H1 (cell line): ENCODE measurements at regions not wholly inside any gene's neighbourhood (a gene's known extent, or its start where the extent isn't known, plus 50 kb on each side); places are given as distances from the start of the nearest gene placed in this dataset.

Experiments used
- EGR1 ChIP-seq: IDR thresholded peaks from 2 replicates; pipeline ENCODE4 v1.6.1; 2011; ENCODE audit warnings: low read depth, low read length, borderline replicate concordance
- GABPA ChIP-seq: IDR thresholded peaks from 2 replicates; pipeline ENCODE4 v1.6.1; 2011; ENCODE audit warnings: mild to moderate bottlenecking, low read length, moderate library complexity, borderline replicate concordance; ENCODE audit not compliant: insufficient read depth
- GTF2F1 ChIP-seq: IDR thresholded peaks from 2 replicates; pipeline ENCODE4 v1.6.1; 2012; ENCODE audit warnings: low read depth, low read length, improper control_type of control experiment, borderline replicate concordance
- MAFK ChIP-seq: IDR thresholded peaks from 2 replicates; pipeline ENCODE4 v1.6.1; 2012; ENCODE audit warnings: low read depth, mild to moderate bottlenecking, improper control_type of control experiment, low read length
- PHF8 ChIP-seq: fragments of 200-600 bp; sonication (generic); conservative IDR thresholded peaks from 2 replicates; pipeline ENCODE4 v1.7.1; 2012; ENCODE audit warnings: low read depth, mild to moderate bottlenecking, inconsistent platforms, low read length, moderate library complexity
- SIX5 ChIP-seq: IDR thresholded peaks from 2 replicates; pipeline ENCODE4 v1.6.1; 2011; ENCODE audit warnings: mild to moderate bottlenecking, low read depth, low read length
- SP1 ChIP-seq: IDR thresholded peaks from 2 replicates; pipeline ENCODE4 v1.6.1; 2011; ENCODE audit warnings: low read depth, low read length
- TBP ChIP-seq: IDR thresholded peaks from 2 replicates; pipeline ENCODE4 v1.6.1; 2011; ENCODE audit warnings: low read depth, low read length, improper control_type of control experiment
- TF ChIP-seq, protein P1 (sequence below): fragments of 300-600 bp; sonication (generic); IDR thresholded peaks from 2 replicates; pipeline ENCODE4 v1.7.1; 2012; ENCODE audit warnings: low read length, moderate library complexity, mild to moderate bottlenecking, inconsistent platforms; ENCODE audit not compliant: insufficient replicate concordance

- TF ChIP-seq, protein P1, sequence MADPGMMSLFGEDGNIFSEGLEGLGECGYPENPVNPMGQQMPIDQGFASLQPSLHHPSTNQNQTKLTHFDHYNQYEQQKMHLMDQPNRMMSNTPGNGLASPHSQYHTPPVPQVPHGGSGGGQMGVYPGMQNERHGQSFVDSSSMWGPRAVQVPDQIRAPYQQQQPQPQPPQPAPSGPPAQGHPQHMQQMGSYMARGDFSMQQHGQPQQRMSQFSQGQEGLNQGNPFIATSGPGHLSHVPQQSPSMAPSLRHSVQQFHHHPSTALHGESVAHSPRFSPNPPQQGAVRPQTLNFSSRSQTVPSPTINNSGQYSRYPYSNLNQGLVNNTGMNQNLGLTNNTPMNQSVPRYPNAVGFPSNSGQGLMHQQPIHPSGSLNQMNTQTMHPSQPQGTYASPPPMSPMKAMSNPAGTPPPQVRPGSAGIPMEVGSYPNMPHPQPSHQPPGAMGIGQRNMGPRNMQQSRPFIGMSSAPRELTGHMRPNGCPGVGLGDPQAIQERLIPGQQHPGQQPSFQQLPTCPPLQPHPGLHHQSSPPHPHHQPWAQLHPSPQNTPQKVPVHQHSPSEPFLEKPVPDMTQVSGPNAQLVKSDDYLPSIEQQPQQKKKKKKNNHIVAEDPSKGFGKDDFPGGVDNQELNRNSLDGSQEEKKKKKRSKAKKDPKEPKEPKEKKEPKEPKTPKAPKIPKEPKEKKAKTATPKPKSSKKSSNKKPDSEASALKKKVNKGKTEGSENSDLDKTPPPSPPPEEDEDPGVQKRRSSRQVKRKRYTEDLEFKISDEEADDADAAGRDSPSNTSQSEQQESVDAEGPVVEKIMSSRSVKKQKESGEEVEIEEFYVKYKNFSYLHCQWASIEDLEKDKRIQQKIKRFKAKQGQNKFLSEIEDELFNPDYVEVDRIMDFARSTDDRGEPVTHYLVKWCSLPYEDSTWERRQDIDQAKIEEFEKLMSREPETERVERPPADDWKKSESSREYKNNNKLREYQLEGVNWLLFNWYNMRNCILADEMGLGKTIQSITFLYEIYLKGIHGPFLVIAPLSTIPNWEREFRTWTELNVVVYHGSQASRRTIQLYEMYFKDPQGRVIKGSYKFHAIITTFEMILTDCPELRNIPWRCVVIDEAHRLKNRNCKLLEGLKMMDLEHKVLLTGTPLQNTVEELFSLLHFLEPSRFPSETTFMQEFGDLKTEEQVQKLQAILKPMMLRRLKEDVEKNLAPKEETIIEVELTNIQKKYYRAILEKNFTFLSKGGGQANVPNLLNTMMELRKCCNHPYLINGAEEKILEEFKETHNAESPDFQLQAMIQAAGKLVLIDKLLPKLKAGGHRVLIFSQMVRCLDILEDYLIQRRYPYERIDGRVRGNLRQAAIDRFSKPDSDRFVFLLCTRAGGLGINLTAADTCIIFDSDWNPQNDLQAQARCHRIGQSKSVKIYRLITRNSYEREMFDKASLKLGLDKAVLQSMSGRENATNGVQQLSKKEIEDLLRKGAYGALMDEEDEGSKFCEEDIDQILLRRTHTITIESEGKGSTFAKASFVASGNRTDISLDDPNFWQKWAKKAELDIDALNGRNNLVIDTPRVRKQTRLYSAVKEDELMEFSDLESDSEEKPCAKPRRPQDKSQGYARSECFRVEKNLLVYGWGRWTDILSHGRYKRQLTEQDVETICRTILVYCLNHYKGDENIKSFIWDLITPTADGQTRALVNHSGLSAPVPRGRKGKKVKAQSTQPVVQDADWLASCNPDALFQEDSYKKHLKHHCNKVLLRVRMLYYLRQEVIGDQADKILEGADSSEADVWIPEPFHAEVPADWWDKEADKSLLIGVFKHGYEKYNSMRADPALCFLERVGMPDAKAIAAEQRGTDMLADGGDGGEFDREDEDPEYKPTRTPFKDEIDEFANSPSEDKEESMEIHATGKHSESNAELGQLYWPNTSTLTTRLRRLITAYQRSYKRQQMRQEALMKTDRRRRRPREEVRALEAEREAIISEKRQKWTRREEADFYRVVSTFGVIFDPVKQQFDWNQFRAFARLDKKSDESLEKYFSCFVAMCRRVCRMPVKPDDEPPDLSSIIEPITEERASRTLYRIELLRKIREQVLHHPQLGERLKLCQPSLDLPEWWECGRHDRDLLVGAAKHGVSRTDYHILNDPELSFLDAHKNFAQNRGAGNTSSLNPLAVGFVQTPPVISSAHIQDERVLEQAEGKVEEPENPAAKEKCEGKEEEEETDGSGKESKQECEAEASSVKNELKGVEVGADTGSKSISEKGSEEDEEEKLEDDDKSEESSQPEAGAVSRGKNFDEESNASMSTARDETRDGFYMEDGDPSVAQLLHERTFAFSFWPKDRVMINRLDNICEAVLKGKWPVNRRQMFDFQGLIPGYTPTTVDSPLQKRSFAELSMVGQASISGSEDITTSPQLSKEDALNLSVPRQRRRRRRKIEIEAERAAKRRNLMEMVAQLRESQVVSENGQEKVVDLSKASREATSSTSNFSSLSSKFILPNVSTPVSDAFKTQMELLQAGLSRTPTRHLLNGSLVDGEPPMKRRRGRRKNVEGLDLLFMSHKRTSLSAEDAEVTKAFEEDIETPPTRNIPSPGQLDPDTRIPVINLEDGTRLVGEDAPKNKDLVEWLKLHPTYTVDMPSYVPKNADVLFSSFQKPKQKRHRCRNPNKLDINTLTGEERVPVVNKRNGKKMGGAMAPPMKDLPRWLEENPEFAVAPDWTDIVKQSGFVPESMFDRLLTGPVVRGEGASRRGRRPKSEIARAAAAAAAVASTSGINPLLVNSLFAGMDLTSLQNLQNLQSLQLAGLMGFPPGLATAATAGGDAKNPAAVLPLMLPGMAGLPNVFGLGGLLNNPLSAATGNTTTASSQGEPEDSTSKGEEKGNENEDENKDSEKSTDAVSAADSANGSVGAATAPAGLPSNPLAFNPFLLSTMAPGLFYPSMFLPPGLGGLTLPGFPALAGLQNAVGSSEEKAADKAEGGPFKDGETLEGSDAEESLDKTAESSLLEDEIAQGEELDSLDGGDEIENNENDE, result no peak
- TF ChIP-seq SP1 (no peak), MAFK (no peak), SIX5 (no peak), GABPA (no peak), TBP (no peak), GTF2F1 (no peak), EGR1 (no peak), PHF8 (no peak)
Observed at GRCh38 chr10:118496525-118496924, 98.9 kb downstream of the PRLHR start (continued).
